B cell (primary cell): ENCODE measurements at regions not wholly inside any gene's neighbourhood (a gene's known extent, or its start where the extent isn't known, plus 50 kb on each side); places are given as distances from the start of the nearest gene placed in this dataset.
"Not testable (repeated sequence)": the region's sequence is repeated elsewhere in the genome, so short reads cannot be mapped to it uniquely, and the experiment has no call there.

Experiments
- ATAC-seq: fragments of 200-7000 bp; cut with Tn5 transposase; one replicate; pipeline ENCODE4 v1.10.0; 2021; ENCODE audit warnings: low read depth, mild to moderate bottlenecking, moderate number of reproducible peaks, moderate library complexity
- CTCF ChIA-PET: fragments of 350-600 bp; sonication (Branson Sonifier 250); formaldehyde crosslinking; loops from one replicate; lab custom pipeline; 2021; ENCODE audit warnings: antibody characterized with exemption, inconsistent platforms; lab: Charles Lee
- POLR2A ChIA-PET: fragments of 350-600 bp; sonication (Branson Sonifier 250); formaldehyde crosslinking; loops from one replicate; lab custom pipeline; 2021; ENCODE audit warnings: antibody characterized with exemption; lab: Charles Lee
- DNase-seq: peaks from one replicate; pipeline ENCODE4 v3.0.0; 2013
- H2AFZ ChIP-seq: 2 replicates; pipeline ENCODE4 v1.6.1; 2012; ENCODE audit warnings: mild to moderate bottlenecking, low read depth, low read length; ENCODE audit not compliant: insufficient read depth, poor library complexity, severe bottlenecking
- H3K27ac ChIP-seq, 2 donors: 1 replicate in 1 of 2; 2 replicates in 1 of 2; pipeline ENCODE4 v1.5.1; 2012 to 2013; ENCODE audit warnings: low read length in 2 of 2, mild to moderate bottlenecking in 2 of 2, moderate library complexity in 1 of 2
- H3K27me3 ChIP-seq, 4 experiments: fragments of 200-600 bp in 1 of 4; sonication (generic) in 1 of 4; replicated peaks in 1 of 4; 1 replicate in 2 of 4; 2 replicates in 2 of 4; pipeline versions ENCODE4 v1.6.1 to v1.7.0; 2013 to 2016; ENCODE audit warnings: low read length in 3 of 4, mild to moderate bottlenecking in 2 of 4, mixed read lengths in 1 of 4, moderate library complexity in 1 of 4; ENCODE audit not compliant: insufficient read depth in 4 of 4, control insufficient read depth in 3 of 4; ENCODE audit errors: control extremely low read depth in 1 of 4
- H3K36me3 ChIP-seq, 2 experiments: replicated peaks in 1 of 2; 1 replicate in 1 of 2; 2 replicates in 1 of 2; pipeline versions ENCODE4 v1.6.1 to v1.7.1; 2013; ENCODE audit warnings: low read length in 1 of 2; ENCODE audit not compliant: insufficient read depth in 2 of 2, control insufficient read depth in 1 of 2; ENCODE audit errors: control extremely low read depth in 1 of 2, extremely low read depth in 1 of 2
- H3K4me1 ChIP-seq, 2 donors: fragments of 200-600 bp in 1 of 2; sonication (generic) in 1 of 2; 1 replicate in 1 of 2; 2 replicates in 1 of 2; pipeline versions ENCODE4 v1.5.1 to v1.6.1; 2013 to 2017; ENCODE audit warnings: low read length in 2 of 2; ENCODE audit not compliant: control insufficient read depth in 2 of 2, insufficient read depth in 2 of 2
- H3K4me2 ChIP-seq: replicated peaks from 2 replicates; pipeline ENCODE3; 2012; ENCODE audit warnings: mild to moderate bottlenecking, low read depth, low read length; ENCODE audit not compliant: poor library complexity, severe bottlenecking
- H3K4me3 ChIP-seq, 5 experiments: fragments of 200-600 bp in 1 of 5; sonication (generic) in 1 of 5; 1 replicate in 3 of 5; 2 replicates in 2 of 5; pipeline versions ENCODE4 v1.5.1 to v1.7.0; 2011 to 2016; ENCODE audit warnings: low read length in 4 of 5, mild to moderate bottlenecking in 4 of 5, low read depth in 2 of 5, control low read depth in 1 of 5, moderate library complexity in 1 of 5; ENCODE audit not compliant: insufficient read depth in 1 of 5; ENCODE audit errors: control extremely low read depth in 1 of 5, extremely low read depth in 1 of 5
- H3K79me2 ChIP-seq: fragments of 200-600 bp; sonication (generic); one replicate; pipeline ENCODE4 v1.6.0; 2016; ENCODE audit warnings: low read length; ENCODE audit not compliant: control insufficient read depth, insufficient read depth
- H3K9ac ChIP-seq: fragments of 200-600 bp; sonication (generic); 2 replicates; pipeline ENCODE4 v1.6.1; 2017; ENCODE audit warnings: mild to moderate bottlenecking, low read length, moderate library complexity
- H3K9me3 ChIP-seq, 3 donors: one replicate each; pipeline versions ENCODE4 v1.6.1 to v1.7.1; 2013; ENCODE audit warnings: low read length in 2 of 3; ENCODE audit not compliant: control insufficient read depth in 2 of 3, insufficient read depth in 1 of 3; ENCODE audit errors: control extremely low read depth in 1 of 3
- H4K20me1 ChIP-seq: 2 replicates; pipeline ENCODE4 v1.6.0; 2012; ENCODE audit warnings: mild to moderate bottlenecking, low read length; ENCODE audit not compliant: insufficient read depth, control insufficient read depth, poor library complexity, severe bottlenecking
- H3K27ac Mint-ChIP-seq: one replicate; pipeline ENCODE4 v1.8.0; 2021; ENCODE audit warnings: mixed read lengths
- H3K27me3 Mint-ChIP-seq: one replicate; pipeline ENCODE4 v1.8.0; 2021; ENCODE audit warnings: mixed read lengths
- H3K4me1 Mint-ChIP-seq: one replicate; pipeline ENCODE4 v1.8.0; 2021; ENCODE audit warnings: mixed read lengths
- H3K4me3 Mint-ChIP-seq: one replicate; pipeline ENCODE4 v1.8.0; 2021; ENCODE audit warnings: mixed read lengths
- H3K9me3 Mint-ChIP-seq: one replicate; pipeline ENCODE4 v1.8.0; 2022; ENCODE audit warnings: mixed read lengths; ENCODE audit not compliant: insufficient read depth
- CTCF ChIP-seq: fragments of 200-600 bp; IDR thresholded peaks from one replicate; pipeline ENCODE4 v1.8.0; 2022; ENCODE audit warnings: antibody characterized with exemption, mild to moderate bottlenecking
- EZH2 ChIP-seq: IDR thresholded peaks from 2 replicates; pipeline ENCODE4 v1.6.1; 2012; ENCODE audit warnings: borderline replicate concordance, low read depth, mild to moderate bottlenecking, moderate library complexity, low read length; ENCODE audit not compliant: insufficient read depth, poor library complexity, severe bottlenecking
- WGBS: methylation state at CpG from one replicate; pipeline ENCODE4 v1.1.5; 2013; ENCODE audit warnings: missing lambda C conversion rate; ENCODE audit not compliant: insufficient coverage; 5-methylcytosine and 5-hydroxymethylcytosine counted together
- intact Hi-C: fragments of 100-400 bp; cut with micrococcal nuclease; formaldehyde crosslinking; loops from one replicate; pipeline ENCODE4 v1.10.0; 2022

GRCh38 chr12:25397001-25397400, 146.3 kb upstream of the KRAS start:
- Histone ChIP-seq H3K79me2 (no peaks in the 10 kb centered on the region), H3K9me3 (no peaks in the 10 kb centered on the region), H3K36me3 (no peaks in the 10 kb centered on the region), H3K4me1 (peaks cover 0 to 4% of the 10 kb centered on the region in 2 donors), H3K4me2 (no peak overlapping the region), H3K4me3 (no peak overlapping the region), H3K9ac (no peak overlapping the region), H2AFZ (no peak overlapping the region), H4K20me1 (no peaks in the 10 kb centered on the region), H3K27ac (no peak overlapping the region), H3K27me3 (no peaks in the 10 kb centered on the region)
- no peak for TF ChIP-seq EZH2
- no peak for TF ChIP-seq CTCF
- WGBS = 98% methylated on average over 4 of the region's 6 CpGs
- DNase-seq (no peak), ATAC-seq (no peak)
- intact Hi-C loops = no loop called here
- Mint-ChIP-seq H3K4me3 (no peak overlapping the region), H3K27ac (no peak overlapping the region), H3K27me3 (peaks cover 6% of the 10 kb centered on the region), H3K9me3 (peaks cover 2% of the 10 kb centered on the region), H3K4me1 (peaks cover 4% of the 10 kb centered on the region)
- ChIA-PET POLR2A (no interaction called here), CTCF (interaction anchor here (2.1 kb wide), 1 partner anchor 10 kb away, joined by 11 read pairs; no protein-coding TSS in a partner anchor)

GRCh38 chr12:25395227-25395626, 144.5 kb upstream of the KRAS start:
- peaks cover 4% of the 10 kb centered on the region for H3K4me1 Mint-ChIP-seq
- H3K9me3 ChIP-seq = no peaks in the 10 kb centered on the region
- no peak overlapping the region for H3K27ac ChIP-seq
- H3K27ac Mint-ChIP-seq = no peak overlapping the region
- H3K9me3 Mint-ChIP-seq = no peaks in the 10 kb centered on the region
- H3K4me1 ChIP-seq = peaks cover 0 to 4% of the 10 kb centered on the region in 2 donors
- H3K36me3 ChIP-seq = no peaks in the 10 kb centered on the region
- H3K9ac ChIP-seq = no peak overlapping the region
- no peak overlapping the region for H2AFZ ChIP-seq
- H3K27me3 ChIP-seq = no peaks in the 10 kb centered on the region
- intact Hi-C loops = no loop called here
- ChIA-PET CTCF (interaction anchor here (4.7 kb wide), 1 partner anchor 155 kb away, joined by 16 read pairs; no protein-coding TSS in a partner anchor), POLR2A (no interaction called here)
- no peak for DNase-seq
- no peak overlapping the region for H3K4me3 ChIP-seq
- no peaks in the 10 kb centered on the region for H3K79me2 ChIP-seq
- no CpG with 5 or more reads among the region's 1 CpG for WGBS
- no peak for TF ChIP-seq CTCF
- TF ChIP-seq EZH2 = no peak
- H3K27me3 Mint-ChIP-seq = peaks cover 6% of the 10 kb centered on the region
- no peak overlapping the region for H3K4me2 ChIP-seq
- H3K4me3 Mint-ChIP-seq = no peak overlapping the region
- no peaks in the 10 kb centered on the region for H4K20me1 ChIP-seq
- no peak for ATAC-seq

GRCh38 chr12:25394775-25395174, 144.0 kb upstream of the KRAS start:
- H3K79me2 ChIP-seq, H3K4me2 ChIP-seq, H3K4me3 Mint-ChIP-seq, H3K27me3 Mint-ChIP-seq, H3K36me3 ChIP-seq, H3K9me3 Mint-ChIP-seq, H4K20me1 ChIP-seq, H3K27ac Mint-ChIP-seq, H3K4me1 ChIP-seq, ATAC-seq, H2AFZ ChIP-seq, H3K4me1 Mint-ChIP-seq, POLR2A ChIA-PET, H3K27me3 ChIP-seq, intact Hi-C loops, H3K4me3 ChIP-seq, DNase-seq, H3K9ac ChIP-seq, H3K27ac ChIP-seq, H3K9me3 ChIP-seq: not testable (repeated sequence)
- CTCF ChIA-PET = interaction anchor here (4.7 kb wide), 1 partner anchor 154 kb away, joined by 16 read pairs; no protein-coding TSS in a partner anchor
- WGBS = no CpG with 5 or more reads among the region's 4 CpGs
